ENCODE measurements at regions not wholly inside any gene's neighbourhood (a gene's known extent, or its start where the extent isn't known, plus 50 kb on each side); places are given as distances from the start of the nearest gene placed in this dataset.

DNA sequence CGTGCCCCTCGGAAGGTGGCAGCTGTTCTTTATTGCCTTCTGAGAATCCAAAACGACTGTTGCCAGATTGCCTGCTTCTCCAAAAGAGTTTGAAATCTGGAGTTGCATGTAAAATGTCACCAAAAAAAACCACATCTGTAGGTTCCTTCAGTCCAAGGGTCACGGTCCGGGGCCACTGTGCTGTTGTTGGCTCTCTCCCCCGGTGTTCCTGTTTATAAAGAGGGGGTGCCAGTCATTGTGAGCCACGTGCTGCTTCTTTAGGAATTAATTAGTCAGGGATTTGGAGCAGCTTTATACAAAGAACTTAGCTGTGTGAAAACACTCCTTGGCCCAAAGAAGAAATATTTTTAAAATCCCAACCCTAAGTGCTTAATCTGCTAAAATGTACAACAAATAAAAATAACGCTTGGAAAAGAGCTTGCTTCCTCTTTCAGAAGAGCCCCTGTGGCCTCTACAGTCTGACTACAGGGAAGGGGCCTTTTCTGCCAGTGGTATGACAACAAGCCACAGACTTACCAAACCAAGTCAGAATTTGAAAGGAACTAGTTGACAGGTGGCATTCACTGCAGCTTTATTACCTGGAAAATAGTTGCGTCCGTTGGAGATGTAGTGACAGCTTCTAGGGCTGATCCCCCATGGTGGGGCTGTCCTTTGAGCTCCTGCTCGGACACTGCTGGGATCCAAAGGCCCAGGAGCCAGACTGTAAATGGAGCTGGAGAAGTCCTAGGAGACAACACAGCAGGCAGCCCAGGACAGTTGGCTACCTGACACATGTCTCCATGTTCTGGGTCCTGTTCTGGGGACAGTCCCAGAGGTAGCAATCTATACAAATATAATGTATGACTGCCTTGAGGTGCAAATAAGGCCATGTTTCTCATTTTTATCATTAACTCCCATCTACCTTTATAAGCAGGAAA lies 84.5 kb upstream of the SLC1A4 start:
- POLR2A ChIA-PET (ENCODE audit: partially characterized antibody) = no interaction called here
- H3K23ac ChIP-seq (ENCODE audit: insufficient read length) = no peak overlapping the region
- no peak overlapping the region for H3K4me2 ChIP-seq (ENCODE audit: insufficient read depth in 1 of 2, low read depth in 2 of 2, low read length in 2 of 2)
- DNase-seq (ENCODE audit: low read depth in 1 of 2, low spot score in 2 of 2) = no peak
- H3K9ac ChIP-seq (replicated peaks in 1 of 4; ENCODE audit: extremely low read depth in 1 of 4, low read depth in 3 of 4, low read length in 3 of 4) = no peak overlapping the region
- H2BK20ac ChIP-seq (ENCODE audit: low read length) = no peak overlapping the region
- no peak for TF ChIP-seq KDM4A (IDR thresholded peaks at IDR 0.05; ENCODE audit: low read depth, low read length, severe bottlenecking)
- TF ChIP-seq, protein P1, sequence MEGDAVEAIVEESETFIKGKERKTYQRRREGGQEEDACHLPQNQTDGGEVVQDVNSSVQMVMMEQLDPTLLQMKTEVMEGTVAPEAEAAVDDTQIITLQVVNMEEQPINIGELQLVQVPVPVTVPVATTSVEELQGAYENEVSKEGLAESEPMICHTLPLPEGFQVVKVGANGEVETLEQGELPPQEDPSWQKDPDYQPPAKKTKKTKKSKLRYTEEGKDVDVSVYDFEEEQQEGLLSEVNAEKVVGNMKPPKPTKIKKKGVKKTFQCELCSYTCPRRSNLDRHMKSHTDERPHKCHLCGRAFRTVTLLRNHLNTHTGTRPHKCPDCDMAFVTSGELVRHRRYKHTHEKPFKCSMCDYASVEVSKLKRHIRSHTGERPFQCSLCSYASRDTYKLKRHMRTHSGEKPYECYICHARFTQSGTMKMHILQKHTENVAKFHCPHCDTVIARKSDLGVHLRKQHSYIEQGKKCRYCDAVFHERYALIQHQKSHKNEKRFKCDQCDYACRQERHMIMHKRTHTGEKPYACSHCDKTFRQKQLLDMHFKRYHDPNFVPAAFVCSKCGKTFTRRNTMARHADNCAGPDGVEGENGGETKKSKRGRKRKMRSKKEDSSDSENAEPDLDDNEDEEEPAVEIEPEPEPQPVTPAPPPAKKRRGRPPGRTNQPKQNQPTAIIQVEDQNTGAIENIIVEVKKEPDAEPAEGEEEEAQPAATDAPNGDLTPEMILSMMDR (IDR thresholded peaks at IDR 0.05; ENCODE audit: control extremely low read depth in 1 of 3, insufficient read depth in 1 of 3, low read depth in 1 of 3, low read length in 3 of 3) = no peak
- no peak for TF ChIP-seq RBBP5 (IDR thresholded peaks at IDR 0.05; ENCODE audit: borderline replicate concordance, low read depth, low read length)
- no peak for TF ChIP-seq CHD2 (IDR thresholded peaks at IDR 0.05; ENCODE audit: low read length)
- TF ChIP-seq, protein P2, sequence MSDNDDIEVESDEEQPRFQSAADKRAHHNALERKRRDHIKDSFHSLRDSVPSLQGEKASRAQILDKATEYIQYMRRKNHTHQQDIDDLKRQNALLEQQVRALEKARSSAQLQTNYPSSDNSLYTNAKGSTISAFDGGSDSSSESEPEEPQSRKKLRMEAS (IDR thresholded peaks at IDR 0.05) = no peak
- no peak for TF ChIP-seq TCF12 (IDR thresholded peaks at IDR 0.05; ENCODE audit: low read depth, low read length)
- no peak for TF ChIP-seq CREB1 (IDR thresholded peaks at IDR 0.05)
- no peak overlapping the region for H4K8ac ChIP-seq (ENCODE audit: extremely low read depth, insufficient read depth, low read length)
- no peak overlapping the region for H3K14ac ChIP-seq (ENCODE audit: insufficient read length)
- H4K5ac ChIP-seq (ENCODE audit: insufficient read length, low read depth, low read length) = no peak overlapping the region
- no peak overlapping the region for H4K91ac ChIP-seq (replicated peaks; ENCODE audit: insufficient read length, low read length)
- H3K18ac ChIP-seq (ENCODE audit: extremely low read depth, low read length) = no peak overlapping the region
- H3K4me1 ChIP-seq (replicated peaks in 1 of 4; ENCODE audit: control insufficient read depth in 3 of 4, insufficient read depth in 4 of 4, low read length in 3 of 4) = peaks cover 0 to 5% (median 0%) of the 10 kb centered on the region in 4 experiments; a peak in 1 of 7 replicates
- H2AK5ac ChIP-seq (ENCODE audit: low read depth, low read length) = no peak overlapping the region
- H2AFZ ChIP-seq (ENCODE audit: low read length) = 0 out of 2 replicates have a peak overlapping the region, but pooled peaks have one; percentile 94
- H3K36me3 ChIP-seq (ENCODE audit: control insufficient read depth in 2 of 4, insufficient read depth in 4 of 4, low read length in 3 of 4) = no peaks in the 10 kb centered on the region; a peak in 1 of 8 replicates
- H3K79me2 ChIP-seq (ENCODE audit: control insufficient read depth in 1 of 2, insufficient read depth in 2 of 2, low read length in 2 of 2) = no peaks in the 10 kb centered on the region
- H3K4me3 ChIP-seq (ENCODE audit: extremely low read depth in 1 of 4, insufficient read depth in 2 of 4, low read depth in 3 of 4, low read length in 4 of 4) = no peak overlapping the region
- no peaks in the 10 kb centered on the region for H3K23me2 ChIP-seq (ENCODE audit: low read depth, low read length)
- no peak overlapping the region for H3K4ac ChIP-seq (replicated peaks; ENCODE audit: insufficient read length, low read depth, low read length)
- H2BK12ac ChIP-seq (ENCODE audit: low read depth, low read length) = no peak overlapping the region
- H3K56ac ChIP-seq (replicated peaks; ENCODE audit: insufficient read length, low read depth, low read length) = no peak overlapping the region
- H4K20me1 ChIP-seq (replicated peaks in 1 of 2; ENCODE audit: control insufficient read depth in 1 of 2, insufficient read depth in 2 of 2, low read length in 2 of 2) = no peaks in the 10 kb centered on the region
- 89% methylated on average over 11 of the region's 11 CpGs; no CpG with 5 or more reads in 1 of the 2 experiments for WGBS, 2 experiments (ENCODE audit: extremely low coverage in 1 of 2, insufficient coverage in 1 of 2, insufficient read length in 1 of 2, insufficient replicate concordance in 2 of 2, low coverage in 1 of 2, low lambda C conversion rate in 2 of 2, missing lambda C conversion rate in 1 of 2)
- CTCF ChIA-PET (ENCODE audit: partially characterized antibody) = interaction anchor here (1.0 to 7.3 kb wide), 7 partner anchors 10 to 33 kb away, joined by 3 to 64 read pairs (median 4); no protein-coding TSS in a partner anchor
- H3K9me3 ChIP-seq (ENCODE audit: insufficient read depth in 2 of 2, low read depth in 1 of 2, low read length in 1 of 2) = no peaks in the 10 kb centered on the region
- no peak overlapping the region for H2BK5ac ChIP-seq (ENCODE audit: low read depth, low read length)
- no peaks in the 10 kb centered on the region for H3K79me1 ChIP-seq (ENCODE audit: low read depth, low read length)
- no peaks in the 10 kb centered on the region; a peak in 1 of 7 replicates for H3K27me3 ChIP-seq (replicated peaks in 1 of 4; ENCODE audit: control insufficient read depth in 3 of 4, extremely low read depth in 1 of 4, insufficient read depth in 3 of 4, low read length in 3 of 4)
- FAIRE-seq = no peak
- no peak overlapping the region for H3K27ac ChIP-seq (ENCODE audit: low read depth, low read length)
- no peak overlapping the region for H2BK120ac ChIP-seq (replicated peaks; ENCODE audit: low read depth, low read length)
- H2BK15ac ChIP-seq (ENCODE audit: low read length) = no peak overlapping the region

All from H1 (cell line).